ENCODE measurements at regions not wholly inside any gene's neighbourhood (a gene's known extent, or its start where the extent isn't known, plus 50 kb on each side); places are given as distances from the start of the nearest gene placed in this dataset.
"Not testable (repeated sequence)": the region's sequence is repeated elsewhere in the genome, so short reads cannot be mapped to it uniquely, and the experiment has no call there.

DNA sequence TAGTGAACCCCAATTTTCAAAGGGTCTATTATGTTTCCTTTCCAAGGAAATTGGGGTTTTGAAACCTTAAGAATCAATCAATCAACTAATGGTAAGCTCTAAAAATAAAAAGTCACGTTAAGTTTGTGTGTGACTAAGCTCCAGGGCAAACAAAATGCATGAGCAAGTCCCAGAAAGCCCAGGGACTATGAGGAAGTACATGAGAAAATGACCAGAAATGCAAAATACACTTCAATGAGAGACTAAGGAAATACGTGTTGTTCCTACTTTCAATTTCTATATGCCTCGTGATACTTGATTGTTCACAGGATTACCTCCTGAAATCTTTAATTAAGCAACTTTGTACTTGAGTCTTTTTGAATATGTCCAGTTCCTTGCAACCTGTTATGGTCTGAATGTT lies 684.4 kb upstream of the SYT4 start:
- Histone ChIP-seq H3K27ac (ENCODE audit: low read depth in 1 of 2, low read length in 1 of 2) (no peak overlapping the region), H3K36me3 (ENCODE audit: control insufficient read depth in 2 of 2, insufficient read depth in 2 of 2, low read length in 1 of 2) (no peaks in the 10 kb centered on the region)

DNA sequence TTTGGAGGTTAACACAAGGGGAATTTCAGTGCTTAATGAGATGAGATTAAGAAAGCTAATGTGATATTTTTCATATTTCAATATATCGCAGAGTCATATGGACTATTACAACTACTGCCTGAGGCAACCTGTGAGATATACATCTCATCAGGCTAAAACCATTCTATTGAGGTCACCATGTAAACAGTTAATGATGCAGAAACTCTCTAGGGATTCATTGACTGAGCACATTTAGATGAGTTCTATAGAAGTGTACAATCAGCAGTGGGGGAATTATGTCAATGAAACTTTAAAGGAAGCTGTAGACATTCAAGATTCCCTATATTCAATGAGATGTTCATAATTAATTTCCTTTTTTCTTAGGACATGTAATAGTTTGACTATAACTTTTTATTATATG lies 687.4 kb upstream of the SYT4 start:
- Histone ChIP-seq H3K4me3 (ENCODE audit: low read length in 2 of 2) (no peak overlapping the region), H3K4me1 (ENCODE audit: control insufficient read depth in 2 of 2, insufficient read depth in 2 of 2, low read length in 2 of 2) (no peaks in the 10 kb centered on the region), H3K36me3 (ENCODE audit: control insufficient read depth in 2 of 2, insufficient read depth in 2 of 2, low read length in 1 of 2) (no peaks in the 10 kb centered on the region), H3K9me3 (ENCODE audit: control insufficient read depth in 2 of 2, insufficient read depth in 1 of 2, low read length in 1 of 2) (no peaks in the 10 kb centered on the region), H3K27me3 (ENCODE audit: control insufficient read depth in 2 of 2, insufficient read depth in 1 of 2, low read length in 1 of 2) (no peaks in the 10 kb centered on the region), H3K27ac (ENCODE audit: low read depth in 1 of 2, low read length in 1 of 2) (no peak overlapping the region)
- 99% methylated on average over 1 of the region's 1 CpG for WGBS
- DNase-seq (ENCODE audit: low read depth in 6 of 9, low spot score in 9 of 9) = no peak

More for the DNA sequence above, 684.4 kb upstream of the SYT4 start:
- H3K4me1 ChIP-seq (ENCODE audit: control insufficient read depth in 2 of 2, insufficient read depth in 2 of 2, low read length in 2 of 2) = no peaks in the 10 kb centered on the region
- H3K9me3 ChIP-seq (ENCODE audit: control insufficient read depth in 2 of 2, insufficient read depth in 1 of 2, low read length in 1 of 2) = no peaks in the 10 kb centered on the region
- H3K27me3 ChIP-seq (ENCODE audit: control insufficient read depth in 2 of 2, insufficient read depth in 1 of 2, low read length in 1 of 2) = no peaks in the 10 kb centered on the region
- 32% methylated on average over 3 of the region's 3 CpGs for WGBS
- no peak overlapping the region for H3K4me3 ChIP-seq (ENCODE audit: low read length in 2 of 2)
- no peak for DNase-seq (ENCODE audit: low read depth in 6 of 9, low spot score in 9 of 9)

DNA sequence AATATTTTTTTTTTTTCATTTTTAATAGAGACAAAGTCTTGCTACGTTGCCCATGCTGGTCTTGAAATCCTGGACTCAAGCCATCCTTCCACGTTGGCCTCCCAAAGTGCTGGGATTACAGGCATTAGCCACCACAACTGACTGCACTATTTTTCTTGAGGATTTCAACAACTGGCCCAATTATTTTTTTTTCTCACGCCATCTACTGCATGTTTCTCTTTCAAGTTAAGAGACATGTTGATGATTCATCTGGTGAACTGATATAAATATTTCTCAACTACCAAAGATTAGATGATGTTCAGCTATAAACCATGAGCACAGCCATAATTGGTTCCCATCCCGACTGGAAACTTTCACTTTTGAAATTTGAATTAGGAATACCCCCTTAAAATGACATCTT lies 688.4 kb upstream of the SYT4 start:
- Histone ChIP-seq H3K4me1 (ENCODE audit: control insufficient read depth in 2 of 2, insufficient read depth in 2 of 2, low read length in 2 of 2) (no peaks in the 10 kb centered on the region), H3K36me3 (ENCODE audit: control insufficient read depth in 2 of 2, insufficient read depth in 2 of 2, low read length in 1 of 2) (no peaks in the 10 kb centered on the region), H3K4me3 (ENCODE audit: low read length in 2 of 2) (no peak overlapping the region), H3K27ac (ENCODE audit: low read depth in 1 of 2, low read length in 1 of 2) (no peak overlapping the region), H3K9me3 (ENCODE audit: control insufficient read depth in 2 of 2, insufficient read depth in 1 of 2, low read length in 1 of 2) (no peaks in the 10 kb centered on the region), H3K27me3 (ENCODE audit: control insufficient read depth in 2 of 2, insufficient read depth in 1 of 2, low read length in 1 of 2) (no peaks in the 10 kb centered on the region)
- 86% methylated on average over 4 of the region's 4 CpGs for WGBS
- no peak for DNase-seq (ENCODE audit: low read depth in 6 of 9, low spot score in 9 of 9)

DNA sequence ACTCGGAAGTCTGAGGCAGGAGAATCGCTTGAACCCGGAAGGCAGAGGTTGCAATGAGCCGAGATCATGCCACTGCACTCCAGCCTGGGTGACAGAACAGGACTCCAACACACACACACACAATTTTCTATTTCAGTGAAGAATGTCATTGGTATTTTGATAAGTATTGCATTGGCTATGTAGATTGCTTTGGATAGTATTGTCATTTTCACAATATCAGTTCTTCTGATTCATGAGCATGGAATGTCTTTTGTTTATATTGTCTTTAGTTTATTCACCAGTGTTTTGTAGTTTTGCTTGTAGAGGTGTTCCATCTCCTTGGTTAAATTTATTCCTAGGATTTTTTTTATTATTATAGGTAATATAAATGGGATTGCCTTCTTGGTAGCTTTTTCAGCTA lies 693.4 kb upstream of the SYT4 start:
- H3K4me1 ChIP-seq (ENCODE audit: control insufficient read depth in 2 of 2, insufficient read depth in 2 of 2, low read length in 2 of 2) = no peaks in the 10 kb centered on the region
- H3K27me3 ChIP-seq (ENCODE audit: control insufficient read depth in 2 of 2, insufficient read depth in 1 of 2, low read length in 1 of 2) = no peaks in the 10 kb centered on the region
- H3K4me3 ChIP-seq (ENCODE audit: low read length in 2 of 2) = no peak overlapping the region
- no peaks in the 10 kb centered on the region for H3K9me3 ChIP-seq (ENCODE audit: control insufficient read depth in 2 of 2, insufficient read depth in 1 of 2, low read length in 1 of 2)
- DNase-seq (ENCODE audit: low read depth in 6 of 9, low spot score in 9 of 9) = no peak
- no peak overlapping the region for H3K27ac ChIP-seq (ENCODE audit: low read depth in 1 of 2, low read length in 1 of 2)
- no peaks in the 10 kb centered on the region for H3K36me3 ChIP-seq (ENCODE audit: control insufficient read depth in 2 of 2, insufficient read depth in 2 of 2, low read length in 1 of 2)
- 98% methylated on average over 4 of the region's 4 CpGs for WGBS

DNA sequence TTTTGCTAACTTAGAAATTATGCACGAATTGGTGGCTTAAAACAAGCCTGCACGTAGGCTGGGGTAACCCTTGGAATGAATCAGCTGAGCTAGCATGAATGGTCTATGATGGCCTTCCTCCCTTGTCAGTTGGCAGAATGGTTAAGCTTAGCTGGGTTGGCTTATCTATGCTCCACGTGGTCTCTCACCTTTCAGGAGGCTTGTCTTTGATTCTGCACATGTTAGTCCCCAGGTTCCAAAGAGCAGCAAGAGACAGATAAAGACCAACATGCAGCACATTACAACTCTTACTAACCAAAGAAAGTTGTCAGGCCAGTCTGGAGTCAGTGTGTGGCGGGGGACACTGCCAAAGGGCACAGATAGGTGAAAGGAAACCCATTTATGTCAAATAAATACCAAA lies 700.9 kb upstream of the SYT4 start:
- H3K27ac ChIP-seq (ENCODE audit: low read depth in 1 of 2, low read length in 1 of 2) = no peak overlapping the region
- no peaks in the 10 kb centered on the region for H3K36me3 ChIP-seq (ENCODE audit: control insufficient read depth in 2 of 2, insufficient read depth in 2 of 2, low read length in 1 of 2)
- H3K27me3 ChIP-seq (ENCODE audit: control insufficient read depth in 2 of 2, insufficient read depth in 1 of 2, low read length in 1 of 2) = no peaks in the 10 kb centered on the region
- H3K4me3 ChIP-seq (ENCODE audit: low read length in 2 of 2) = no peak overlapping the region
- no peaks in the 10 kb centered on the region for H3K4me1 ChIP-seq (ENCODE audit: control insufficient read depth in 2 of 2, insufficient read depth in 2 of 2, low read length in 2 of 2)
- WGBS = 90% methylated on average over 4 of the region's 4 CpGs
- no peaks in the 10 kb centered on the region for H3K9me3 ChIP-seq (ENCODE audit: control insufficient read depth in 2 of 2, insufficient read depth in 1 of 2, low read length in 1 of 2)
- DNase-seq (ENCODE audit: low read depth in 6 of 9, low spot score in 9 of 9) = no peak

DNA sequence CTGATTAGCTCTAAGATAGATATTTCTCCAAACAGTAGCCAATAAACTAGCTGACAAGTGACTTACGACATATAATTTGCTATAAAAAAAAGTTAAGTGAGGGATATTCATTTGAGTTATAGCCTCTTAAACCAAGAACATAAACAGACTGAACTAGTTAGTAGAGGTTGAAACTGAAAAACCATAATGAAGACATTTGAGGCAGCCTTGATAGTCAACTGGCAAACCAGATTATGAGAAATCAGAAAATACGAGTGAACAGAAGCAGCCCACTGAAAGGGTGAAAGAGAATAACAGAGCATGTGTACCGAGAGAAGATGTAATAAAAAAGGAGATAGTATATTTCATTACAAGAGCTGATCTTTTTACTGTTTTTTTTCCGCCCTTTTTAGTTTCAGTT lies 698.1 kb upstream of the SETBP1 start:
- DNase-seq (ENCODE audit: low read depth in 6 of 9, low spot score in 9 of 9) = no peak
- Histone ChIP-seq H3K4me1 (ENCODE audit: control insufficient read depth in 2 of 2, insufficient read depth in 2 of 2, low read length in 2 of 2) (no peaks in the 10 kb centered on the region), H3K27me3 (ENCODE audit: control insufficient read depth in 2 of 2, insufficient read depth in 1 of 2, low read length in 1 of 2) (no peaks in the 10 kb centered on the region), H3K9me3 (ENCODE audit: control insufficient read depth in 2 of 2, insufficient read depth in 1 of 2, low read length in 1 of 2) (peaks cover 0 to 5% of the 10 kb centered on the region in 2 donors), H3K27ac (ENCODE audit: low read depth in 1 of 2, low read length in 1 of 2) (no peak overlapping the region), H3K36me3 (ENCODE audit: control insufficient read depth in 2 of 2, insufficient read depth in 2 of 2, low read length in 1 of 2) (no peaks in the 10 kb centered on the region), H3K4me3 (ENCODE audit: low read length in 2 of 2) (no peak overlapping the region)
- WGBS = 98% methylated on average over 4 of the region's 4 CpGs

DNA sequence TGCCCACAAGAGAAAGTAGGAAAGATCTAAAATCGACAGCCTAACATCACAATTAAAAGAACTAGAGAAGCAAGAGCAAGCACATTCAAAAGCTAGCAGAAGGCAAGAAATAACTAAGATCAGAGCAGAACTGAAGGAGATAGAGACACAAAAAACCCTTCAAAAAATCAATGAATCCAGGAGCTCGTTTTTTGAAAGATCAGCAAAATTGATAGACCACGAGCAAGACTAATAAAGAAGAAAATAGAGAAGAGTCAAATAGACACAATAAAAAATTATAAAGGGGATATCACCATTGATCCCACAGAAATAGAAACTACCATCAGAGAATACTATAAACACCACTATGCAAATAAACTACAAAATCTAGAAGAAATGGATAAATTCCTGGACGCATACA lies 693.6 kb upstream of the SETBP1 start:
- WGBS = 89% methylated on average over 4 of the region's 4 CpGs
- H3K36me3 ChIP-seq (ENCODE audit: control insufficient read depth in 2 of 2, insufficient read depth in 2 of 2, low read length in 1 of 2); H3K27me3 ChIP-seq (ENCODE audit: control insufficient read depth in 2 of 2, insufficient read depth in 1 of 2, low read length in 1 of 2); H3K27ac ChIP-seq (ENCODE audit: low read depth in 1 of 2, low read length in 1 of 2); H3K4me3 ChIP-seq (ENCODE audit: low read length in 2 of 2); DNase-seq (ENCODE audit: low read depth in 6 of 9, low spot score in 9 of 9); H3K4me1 ChIP-seq (ENCODE audit: control insufficient read depth in 2 of 2, insufficient read depth in 2 of 2, low read length in 2 of 2); H3K9me3 ChIP-seq (ENCODE audit: control insufficient read depth in 2 of 2, insufficient read depth in 1 of 2, low read length in 1 of 2): not testable (repeated sequence)

DNA sequence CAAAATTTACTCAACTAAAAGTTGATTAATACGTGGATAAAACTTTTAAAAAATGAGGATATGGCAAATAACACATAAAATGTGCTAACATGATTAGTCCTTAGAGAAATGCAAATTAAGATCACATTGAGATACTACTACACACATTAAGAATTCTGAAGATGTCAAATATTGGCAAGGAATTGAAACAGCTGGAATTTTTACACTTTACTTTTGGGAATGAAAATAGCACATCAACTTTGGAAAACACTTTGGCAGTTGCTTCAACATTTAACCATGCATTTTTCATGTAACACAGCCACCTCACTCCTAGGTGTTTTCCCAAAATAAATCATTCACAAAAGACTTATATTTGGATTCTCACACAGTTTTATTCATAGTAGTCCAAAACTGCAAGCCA lies 687.9 kb upstream of the SETBP1 start:
- Histone ChIP-seq H3K36me3 (ENCODE audit: control insufficient read depth in 2 of 2, insufficient read depth in 2 of 2, low read length in 1 of 2) (no peaks in the 10 kb centered on the region), H3K9me3 (ENCODE audit: control insufficient read depth in 2 of 2, insufficient read depth in 1 of 2, low read length in 1 of 2) (no peaks in the 10 kb centered on the region), H3K27me3 (ENCODE audit: control insufficient read depth in 2 of 2, insufficient read depth in 1 of 2, low read length in 1 of 2) (no peaks in the 10 kb centered on the region), H3K4me1 (ENCODE audit: control insufficient read depth in 2 of 2, insufficient read depth in 2 of 2, low read length in 2 of 2) (no peaks in the 10 kb centered on the region), H3K27ac (ENCODE audit: low read depth in 1 of 2, low read length in 1 of 2) (no peak overlapping the region), H3K4me3 (ENCODE audit: low read length in 2 of 2) (no peak overlapping the region)
- DNase-seq (ENCODE audit: low read depth in 6 of 9, low spot score in 9 of 9) = no peak
- 40% methylated on average over 1 of the region's 1 CpG for WGBS

DNA sequence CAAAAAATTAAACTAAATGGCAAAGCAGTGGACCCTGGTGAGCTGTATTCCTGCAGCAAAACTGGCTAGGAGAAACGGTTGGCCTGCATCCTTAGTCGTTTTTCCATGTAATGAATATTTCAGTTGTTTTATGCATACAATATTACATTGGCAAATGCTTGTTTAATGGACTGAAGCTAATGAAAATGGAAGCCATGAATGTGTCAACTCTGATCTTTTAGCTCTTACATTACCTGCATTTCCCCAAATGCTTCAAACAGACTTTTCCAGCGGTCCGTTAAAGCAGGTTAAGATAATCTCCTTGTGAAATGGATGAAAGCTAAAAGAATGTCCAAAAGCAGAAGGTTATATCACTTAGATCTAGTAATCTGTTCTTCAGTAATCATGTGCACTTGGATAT lies 686.3 kb upstream of the SETBP1 start:
- Histone ChIP-seq H3K9me3 (ENCODE audit: control insufficient read depth in 2 of 2, insufficient read depth in 1 of 2, low read length in 1 of 2) (no peaks in the 10 kb centered on the region), H3K36me3 (ENCODE audit: control insufficient read depth in 2 of 2, insufficient read depth in 2 of 2, low read length in 1 of 2) (no peaks in the 10 kb centered on the region), H3K27me3 (ENCODE audit: control insufficient read depth in 2 of 2, insufficient read depth in 1 of 2, low read length in 1 of 2) (no peaks in the 10 kb centered on the region), H3K27ac (ENCODE audit: low read depth in 1 of 2, low read length in 1 of 2) (no peak overlapping the region), H3K4me3 (ENCODE audit: low read length in 2 of 2) (no peak overlapping the region), H3K4me1 (ENCODE audit: control insufficient read depth in 2 of 2, insufficient read depth in 2 of 2, low read length in 2 of 2) (no peaks in the 10 kb centered on the region)
- DNase-seq (ENCODE audit: low read depth in 6 of 9, low spot score in 9 of 9) = no peak
- WGBS = 89% methylated on average over 4 of the region's 4 CpGs

DNA sequence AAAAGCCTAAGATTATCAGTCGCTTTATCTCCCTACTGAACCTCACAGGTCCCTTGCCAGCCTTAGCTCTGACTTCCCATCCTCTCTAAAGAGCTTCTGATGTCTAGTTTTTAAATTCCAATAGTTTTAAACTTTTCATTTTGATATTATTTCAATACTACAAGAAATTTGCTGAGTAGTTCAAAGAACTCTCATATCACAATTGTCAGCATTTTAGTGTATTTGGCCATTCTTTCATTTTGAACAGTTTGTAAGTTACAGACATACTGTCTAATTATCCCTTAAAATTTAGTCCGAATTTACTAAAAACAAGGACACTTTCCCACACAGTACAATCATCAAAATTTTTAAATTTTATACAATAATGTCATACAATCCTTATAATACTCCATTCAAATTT lies 666.8 kb upstream of the SETBP1 start:
- Histone ChIP-seq H3K27me3 (ENCODE audit: control insufficient read depth in 2 of 2, insufficient read depth in 1 of 2, low read length in 1 of 2) (no peaks in the 10 kb centered on the region), H3K27ac (ENCODE audit: low read depth in 1 of 2, low read length in 1 of 2) (no peak overlapping the region), H3K4me1 (ENCODE audit: control insufficient read depth in 2 of 2, insufficient read depth in 2 of 2, low read length in 2 of 2) (no peaks in the 10 kb centered on the region), H3K4me3 (ENCODE audit: low read length in 2 of 2) (no peak overlapping the region), H3K9me3 (ENCODE audit: control insufficient read depth in 2 of 2, insufficient read depth in 1 of 2, low read length in 1 of 2) (no peaks in the 10 kb centered on the region), H3K36me3 (ENCODE audit: control insufficient read depth in 2 of 2, insufficient read depth in 2 of 2, low read length in 1 of 2) (no peaks in the 10 kb centered on the region)
- WGBS = 97% methylated on average over 2 of the region's 2 CpGs
- no peak for DNase-seq (ENCODE audit: low read depth in 6 of 9, low spot score in 9 of 9)
